SH-SY5Y (cell line): ENCODE measurements at regions not wholly inside any gene's neighbourhood (a gene's known extent, or its start where the extent isn't known, plus 50 kb on each side); places are given as distances from the start of the nearest gene placed in this dataset.

ENCODE experiments used
- GATA2 ChIP-seq: IDR thresholded peaks from 2 replicates; pipeline ENCODE4 v1.6.1; 2011; ENCODE audit warnings: mild to moderate bottlenecking, low read depth, low read length
- GATA3 ChIP-seq: IDR thresholded peaks from 2 replicates; pipeline ENCODE4 v1.6.1; 2011; ENCODE audit warnings: low read depth, mild to moderate bottlenecking, low read length, moderate library complexity

DNA sequence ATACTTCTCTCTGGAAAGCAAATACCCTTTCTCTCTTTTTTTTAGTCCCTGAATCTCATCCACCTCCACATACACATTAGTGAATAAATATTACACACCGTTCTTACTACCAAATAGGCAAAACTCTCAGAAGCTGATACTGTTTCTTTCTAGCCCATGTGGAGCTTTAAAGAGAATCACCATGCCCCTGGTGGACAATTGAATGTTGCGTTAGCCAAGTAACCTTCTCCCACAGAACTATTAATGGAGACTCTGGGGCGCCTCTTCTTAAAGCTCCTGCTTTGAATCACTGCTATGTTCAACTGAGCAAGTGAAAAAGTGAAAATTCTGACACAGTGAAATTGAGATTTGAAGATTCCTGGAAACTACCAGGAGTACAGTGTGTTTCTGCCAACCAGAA lies 522.8 kb upstream of the CDH7 start:
- no peak for TF ChIP-seq GATA3
- no peak for TF ChIP-seq GATA2
